A549 (cell line): ENCODE measurements at regions not wholly inside any gene's neighbourhood (a gene's known extent, or its start where the extent isn't known, plus 50 kb on each side); places are given as distances from the start of the nearest gene placed in this dataset.

Experiments used
- CEBPB ChIP-seq, 2 experiments: fragments of >200 bp in 1 of 2; sonication (Bioruptor Twin) in 1 of 2; formaldehyde crosslinking in 1 of 2; IDR thresholded peaks; 2 replicates each; pipeline ENCODE4 v1.6.1; 2012 to 2016
- CHD2 ChIP-seq: fragments of 150-350 bp; IDR thresholded peaks from 2 replicates; pipeline ENCODE4 v1.6.1; 2014; ENCODE audit warnings: low read length; ENCODE audit not compliant: partially characterized antibody
- CTCF ChIP-seq: fragments of >200 bp; sonication (Bioruptor Twin); formaldehyde crosslinking; IDR thresholded peaks from 3 replicates; pipeline ENCODE4 v1.5.1; 2016
- EHF ChIP-seq: fragments of 250-450 bp; sonication (Bioruptor Pico); IDR thresholded peaks from 2 replicates; pipeline ENCODE4 v1.5.0; 2020; ENCODE audit warnings: mild to moderate bottlenecking
- EP300 ChIP-seq, 2 experiments: fragments of >200 bp; sonication (Bioruptor Twin); formaldehyde crosslinking; IDR thresholded peaks; 2 replicates in 1 of 2; 3 replicates in 1 of 2; pipeline ENCODE4 v1.6.1; 2016 to 2017
- FOXS1 ChIP-seq: fragments of 250-450 bp; sonication (Bioruptor Pico); IDR thresholded peaks from 2 replicates; pipeline ENCODE4 v1.5.0; 2020; ENCODE audit warnings: mild to moderate bottlenecking, moderate library complexity
- MAFK ChIP-seq: fragments of 450-650 bp; IDR thresholded peaks from 2 replicates; pipeline ENCODE4 v1.6.1; 2014; ENCODE audit not compliant: partially characterized antibody
- MYC ChIP-seq: IDR thresholded peaks from 2 replicates; pipeline ENCODE4 v1.6.1; 2012; ENCODE audit warnings: mild to moderate bottlenecking, inconsistent platforms, low read length, improper control_type of control experiment, borderline replicate concordance
- POLR2A ChIP-seq: IDR thresholded peaks from 2 replicates; pipeline ENCODE4 v1.6.1; 2012; ENCODE audit warnings: mild to moderate bottlenecking, low read length
- RAD21 ChIP-seq, 2 experiments: fragments of >200 bp in 1 of 2; sonication (Bioruptor Twin) in 1 of 2; formaldehyde crosslinking in 1 of 2; IDR thresholded peaks in 1 of 2; conservative IDR thresholded peaks in 1 of 2; 2 replicates in 1 of 2; 3 replicates in 1 of 2; pipeline ENCODE4 v1.6.1; 2012 to 2018; ENCODE audit warnings: inconsistent platforms in 1 of 2
- REST ChIP-seq: fragments of 200-600 bp; sonication (generic); IDR thresholded peaks from 2 replicates; pipeline ENCODE4 v1.6.1; 2016; ENCODE audit warnings: antibody characterized with exemption, mild to moderate bottlenecking, moderate library complexity
- RNF2 ChIP-seq: fragments of 200-600 bp; sonication (generic); IDR thresholded peaks from 2 replicates; pipeline ENCODE4 v1.6.1; 2016; ENCODE audit warnings: low read depth, mild to moderate bottlenecking, antibody characterized with exemption, moderate library complexity, borderline replicate concordance
- TFCP2L1 ChIP-seq: fragments of 250-450 bp; sonication (Bioruptor Pico); IDR thresholded peaks from 2 replicates; pipeline ENCODE4 v1.5.0; 2021; ENCODE audit warnings: mild to moderate bottlenecking
- USF2 ChIP-seq: fragments of 450-650 bp; IDR thresholded peaks from 2 replicates; pipeline ENCODE4 v1.6.1; 2014; ENCODE audit warnings: antibody characterized with exemption

GRCh38 chr5:35338157-35338453 lies 107.8 kb upstream of the PRLR start:
- TF ChIP-seq CTCF: no peak
- TF ChIP-seq REST: no peak
- TF ChIP-seq EP300 (IDR thresholded peaks at IDR 0.05): no peak
- TF ChIP-seq CEBPB (IDR thresholded peaks at IDR 0.05): no peak
- no peak for TF ChIP-seq USF2
- TF ChIP-seq EHF: no peak
- TF ChIP-seq RNF2: no peak
- TF ChIP-seq MYC: no peak
- TF ChIP-seq POLR2A: no peak
- TF ChIP-seq RAD21 (conservative IDR thresholded peaks at IDR 0.05 in 1 of 2, IDR thresholded peaks at IDR 0.05 in 1 of 2): no peak
- TF ChIP-seq MAFK: no peak
- no peak for TF ChIP-seq FOXS1 (CRISPR knock-in tag)
- TF ChIP-seq TFCP2L1 (CRISPR knock-in tag): no peak
- TF ChIP-seq CHD2: no peak
